Left ventricle myocardium inferior (tissue), 1 donor: ENCODE measurements at regions not wholly inside any gene's neighbourhood (a gene's known extent, or its start where the extent isn't known, plus 50 kb on each side); places are given as distances from the start of the nearest gene placed in this dataset.

ENCODE experiments used
- DNase-seq: peaks from one replicate; pipeline ENCODE4 v3.0.0-alpha.2; 2020
- H3K27ac ChIP-seq: fragments of 200-600 bp; replicated peaks from 2 replicates; pipeline ENCODE4 v1.8.0; 2021
- H3K27me3 ChIP-seq: fragments of 200-600 bp; 2 replicates; pipeline ENCODE4 v1.8.0; 2021; ENCODE audit warnings: low read depth
- H3K36me3 ChIP-seq: fragments of 200-600 bp; 2 replicates; pipeline ENCODE4 v1.8.0; 2021
- H3K4me1 ChIP-seq: fragments of 200-600 bp; 2 replicates; pipeline ENCODE4 v1.8.0; 2021
- H3K4me3 ChIP-seq: fragments of 200-600 bp; 2 replicates; pipeline ENCODE4 v1.8.0; 2021; ENCODE audit warnings: mild to moderate bottlenecking, moderate library complexity
- H3K9me3 ChIP-seq: fragments of 200-600 bp; replicated peaks from 2 replicates; pipeline ENCODE4 v1.8.0; 2021
- CTCF ChIP-seq: fragments of 200-600 bp; IDR thresholded peaks from 2 replicates; pipeline ENCODE4 v1.8.0; 2021; ENCODE audit warnings: antibody characterized with exemption, mild to moderate bottlenecking, borderline replicate concordance
- intact Hi-C: fragments of 100-400 bp; cut with micrococcal nuclease; formaldehyde crosslinking; loops from one replicate; pipeline ENCODE4 v1.11.0; 2022
- donor health status: DM: no; HTN: yes; CAD: no; lungs with severe emphysema.

GRCh38 chr7:18151422-18151821, 123.8 kb upstream of the PRPS1L1 start:
- intact Hi-C loops, result no loop called here

GRCh38 chr7:18153183-18153748, 125.6 kb upstream of the PRPS1L1 start:
- no peak overlapping the region for H3K4me3 ChIP-seq

More at GRCh38 chr7:18151422-18151821, 123.8 kb upstream of the PRPS1L1 start:
- no peak for DNase-seq
- Histone ChIP-seq H3K27me3 (no peaks in the 10 kb centered on the region), H3K4me1 (peaks cover 7% of the 10 kb centered on the region), H3K36me3 (no peaks in the 10 kb centered on the region), H3K9me3 (no peaks in the 10 kb centered on the region), H3K4me3 (no peak overlapping the region), H3K27ac (no peak overlapping the region)
- peak; percentile 9 for TF ChIP-seq CTCF

GRCh38 chr7:18154726-18155125, 127.1 kb upstream of the PRPS1L1 start:
- no peaks in the 10 kb centered on the region for H3K27me3 ChIP-seq
- no peak for DNase-seq
- H3K9me3 ChIP-seq, result no peaks in the 10 kb centered on the region
- intact Hi-C loops, result no loop called here
- no peak overlapping the region for H3K4me3 ChIP-seq
- H3K4me1 ChIP-seq, result peaks cover 7% of the 10 kb centered on the region
- H3K27ac ChIP-seq, result no peak overlapping the region
- H3K36me3 ChIP-seq, result no peaks in the 10 kb centered on the region
- no peak for TF ChIP-seq CTCF

More at GRCh38 chr7:18153183-18153748, 125.6 kb upstream of the PRPS1L1 start:
- Histone ChIP-seq H3K4me1 (peaks cover 7% of the 10 kb centered on the region), H3K27me3 (no peaks in the 10 kb centered on the region), H3K27ac (no peak overlapping the region), H3K36me3 (no peaks in the 10 kb centered on the region), H3K9me3 (no peaks in the 10 kb centered on the region)
- intact Hi-C loops, result no loop called here
- no peak for DNase-seq
- no peak for TF ChIP-seq CTCF

GRCh38 chr7:18157233-18157632, 129.6 kb upstream of the PRPS1L1 start:
- H3K36me3 ChIP-seq, result no peaks in the 10 kb centered on the region
- no peak overlapping the region for H3K27ac ChIP-seq
- peaks cover 3% of the 10 kb centered on the region for H3K4me1 ChIP-seq
- H3K9me3 ChIP-seq, result no peaks in the 10 kb centered on the region
- DNase-seq, result no peak
- TF ChIP-seq CTCF, result no peak
- no peak overlapping the region for H3K4me3 ChIP-seq
- intact Hi-C loops, result no loop called here
- no peaks in the 10 kb centered on the region for H3K27me3 ChIP-seq

GRCh38 chr7:18162657-18163056, 135.0 kb upstream of the PRPS1L1 start:
- Histone ChIP-seq H3K36me3 (no peaks in the 10 kb centered on the region), H3K9me3 (no peaks in the 10 kb centered on the region), H3K4me1 (no peaks in the 10 kb centered on the region), H3K27ac (no peak overlapping the region), H3K27me3 (no peaks in the 10 kb centered on the region), H3K4me3 (no peak overlapping the region)
- intact Hi-C loops, result no loop called here
- no peak for TF ChIP-seq CTCF
- no peak for DNase-seq
